Astrocyte (in vitro differentiated cells and primary cell): ENCODE measurements at regions not wholly inside any gene's neighbourhood (a gene's known extent, or its start where the extent isn't known, plus 50 kb on each side); places are given as distances from the start of the nearest gene placed in this dataset.

Experiments
- DNase-seq: peaks from one replicate; pipeline ENCODE4 v3.0.0-alpha.2; 2010; ENCODE audit warnings: low read depth
- FAIRE-seq: peaks from 2 replicates; lab custom pipeline; 2011; peaks lifted over from hg19 to GRCh38; lab: Jason Lieb, UNC
- H2AFZ ChIP-seq: 2 replicates; pipeline ENCODE4 v1.6.0; 2012; ENCODE audit warnings: low read depth, low read length, inconsistent platforms
- H3K27ac ChIP-seq: 2 replicates; pipeline ENCODE4 v1.5.1; 2011; ENCODE audit warnings: low read depth, low read length, inconsistent platforms
- H3K27me3 ChIP-seq: 2 replicates; pipeline ENCODE4 v1.6.0; 2011; ENCODE audit warnings: low read length, inconsistent platforms; ENCODE audit not compliant: insufficient read depth
- H3K36me3 ChIP-seq: 2 replicates; pipeline ENCODE4 v1.5.1; 2011; ENCODE audit warnings: low read length, inconsistent platforms; ENCODE audit not compliant: insufficient read depth
- H3K4me1 ChIP-seq: 2 replicates; pipeline ENCODE4 v1.5.1; 2011; ENCODE audit warnings: low read length, inconsistent platforms; ENCODE audit not compliant: insufficient read depth
- H3K4me2 ChIP-seq: 2 replicates; pipeline ENCODE4 v1.6.0; 2012; ENCODE audit warnings: low read length, inconsistent platforms
- H3K4me3 ChIP-seq: 2 replicates; pipeline ENCODE4 v1.5.1; 2011; ENCODE audit warnings: low read depth, mild to moderate bottlenecking, low read length, inconsistent platforms; ENCODE audit not compliant: insufficient read depth
- H3K79me2 ChIP-seq: 2 replicates; pipeline ENCODE4 v1.6.0; 2012; ENCODE audit warnings: mild to moderate bottlenecking, low read length, inconsistent platforms; ENCODE audit not compliant: insufficient read depth
- H3K9ac ChIP-seq: 2 replicates; pipeline ENCODE4 v1.6.0; 2012; ENCODE audit warnings: mild to moderate bottlenecking, low read length, inconsistent platforms
- H3K9me3 ChIP-seq: 2 replicates; pipeline ENCODE4 v1.5.1; 2012; ENCODE audit warnings: low read depth, mild to moderate bottlenecking, low read length, inconsistent platforms; ENCODE audit not compliant: insufficient read depth
- H4K20me1 ChIP-seq: 2 replicates; pipeline ENCODE4 v1.6.0; 2012; ENCODE audit warnings: low read length, inconsistent platforms; ENCODE audit not compliant: insufficient read depth
- H3K27ac Mint-ChIP-seq: one replicate; pipeline ENCODE4 v1.8.0; 2021; ENCODE audit warnings: mild to moderate bottlenecking, mixed read lengths; ENCODE audit not compliant: unreplicated experiment
- H3K27me3 Mint-ChIP-seq: one replicate; pipeline ENCODE4 v1.8.0; 2021; ENCODE audit warnings: low read depth, mixed read lengths; ENCODE audit not compliant: unreplicated experiment
- H3K36me3 Mint-ChIP-seq: one replicate; pipeline ENCODE4 v1.8.0; 2021; ENCODE audit warnings: low read depth, mixed read lengths; ENCODE audit not compliant: unreplicated experiment
- H3K4me1 Mint-ChIP-seq: one replicate; pipeline ENCODE4 v1.8.0; 2021; ENCODE audit warnings: low read depth, mixed read lengths; ENCODE audit not compliant: unreplicated experiment
- H3K4me3 Mint-ChIP-seq: one replicate; pipeline ENCODE4 v1.8.0; 2021; ENCODE audit warnings: mild to moderate bottlenecking, moderate library complexity, mixed read lengths; ENCODE audit not compliant: unreplicated experiment
- H3K9me3 Mint-ChIP-seq: one replicate; pipeline ENCODE4 v1.8.0; 2021; ENCODE audit warnings: mild to moderate bottlenecking, mixed read lengths; ENCODE audit not compliant: unreplicated experiment
- EZH2 ChIP-seq: IDR thresholded peaks from 2 replicates; pipeline ENCODE4 v1.6.1; 2012; ENCODE audit warnings: mild to moderate bottlenecking, low read length, inconsistent platforms; ENCODE audit not compliant: insufficient read depth
- TF ChIP-seq, protein P1 (sequence below): IDR thresholded peaks from 2 replicates; pipeline ENCODE4 v1.5.1; 2011; ENCODE audit warnings: low read depth, mild to moderate bottlenecking, inconsistent platforms, low read length, moderate library complexity; ENCODE audit not compliant: insufficient read depth

DNA sequence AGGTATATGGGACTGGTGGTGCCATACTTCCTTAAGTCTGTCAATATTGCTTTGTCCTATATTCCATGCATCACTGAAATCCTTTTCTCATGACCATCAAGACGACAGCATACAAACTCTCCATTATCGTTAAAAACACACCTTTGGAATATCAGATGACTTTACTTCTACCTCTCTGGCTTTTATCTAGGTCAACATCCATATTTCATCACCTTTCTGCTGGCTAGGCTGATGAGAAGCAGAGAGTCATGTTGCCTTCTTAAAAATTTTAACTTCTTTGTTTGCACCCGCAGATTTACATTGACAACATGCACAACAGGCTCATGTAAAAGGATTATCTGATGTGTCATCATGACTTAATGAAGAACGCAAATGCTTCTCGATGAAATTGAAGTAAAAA lies 771.4 kb downstream of the OLFM4 start:
- Mint-ChIP-seq H3K27me3 (no peaks in the 10 kb centered on the region), H3K4me3 (no peak overlapping the region)
- no peak for FAIRE-seq

DNA sequence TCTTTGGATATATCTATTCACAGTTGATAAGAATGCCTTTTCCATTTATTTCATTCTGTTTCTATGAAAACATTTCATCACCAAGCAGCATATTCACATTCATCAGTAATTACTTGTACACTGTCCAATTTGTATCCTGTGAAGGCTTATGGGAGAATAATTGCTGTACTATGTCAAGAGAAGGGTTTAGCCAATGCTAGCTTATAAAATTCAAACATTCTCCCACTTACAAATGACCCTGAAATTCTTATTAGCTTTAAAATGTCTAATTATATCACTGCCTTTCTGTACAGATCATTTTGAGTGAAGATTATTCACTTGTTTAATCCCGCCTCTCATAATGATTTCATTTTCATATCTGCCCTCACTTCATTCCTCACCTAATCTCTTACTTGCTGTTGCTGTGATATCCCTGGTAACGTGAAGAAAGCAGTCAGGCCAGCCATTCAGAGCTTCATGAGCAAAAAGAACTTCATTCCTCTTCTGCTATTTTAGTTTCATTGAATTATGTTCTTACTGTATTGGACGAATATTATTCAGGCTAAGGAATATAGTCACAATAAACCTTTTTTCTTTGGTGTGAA lies 778.7 kb downstream of the OLFM4 start:
- Histone ChIP-seq H3K9ac (no peak overlapping the region), H3K4me3 (no peak overlapping the region), H3K27ac (no peak overlapping the region), H4K20me1 (no peaks in the 10 kb centered on the region), H3K27me3 (no peaks in the 10 kb centered on the region), H3K9me3 (no peaks in the 10 kb centered on the region), H3K4me2 (no peak overlapping the region), H3K79me2 (no peaks in the 10 kb centered on the region), H3K36me3 (no peaks in the 10 kb centered on the region), H2AFZ (no peak overlapping the region), H3K4me1 (no peaks in the 10 kb centered on the region)
- Mint-ChIP-seq H3K27ac (no peak overlapping the region), H3K4me1 (no peaks in the 10 kb centered on the region), H3K27me3 (no peaks in the 10 kb centered on the region), H3K36me3 (no peaks in the 10 kb centered on the region), H3K4me3 (no peak overlapping the region), H3K9me3 (no peaks in the 10 kb centered on the region)
- FAIRE-seq (no peak), DNase-seq (no peak)
- TF ChIP-seq, protein P1, sequence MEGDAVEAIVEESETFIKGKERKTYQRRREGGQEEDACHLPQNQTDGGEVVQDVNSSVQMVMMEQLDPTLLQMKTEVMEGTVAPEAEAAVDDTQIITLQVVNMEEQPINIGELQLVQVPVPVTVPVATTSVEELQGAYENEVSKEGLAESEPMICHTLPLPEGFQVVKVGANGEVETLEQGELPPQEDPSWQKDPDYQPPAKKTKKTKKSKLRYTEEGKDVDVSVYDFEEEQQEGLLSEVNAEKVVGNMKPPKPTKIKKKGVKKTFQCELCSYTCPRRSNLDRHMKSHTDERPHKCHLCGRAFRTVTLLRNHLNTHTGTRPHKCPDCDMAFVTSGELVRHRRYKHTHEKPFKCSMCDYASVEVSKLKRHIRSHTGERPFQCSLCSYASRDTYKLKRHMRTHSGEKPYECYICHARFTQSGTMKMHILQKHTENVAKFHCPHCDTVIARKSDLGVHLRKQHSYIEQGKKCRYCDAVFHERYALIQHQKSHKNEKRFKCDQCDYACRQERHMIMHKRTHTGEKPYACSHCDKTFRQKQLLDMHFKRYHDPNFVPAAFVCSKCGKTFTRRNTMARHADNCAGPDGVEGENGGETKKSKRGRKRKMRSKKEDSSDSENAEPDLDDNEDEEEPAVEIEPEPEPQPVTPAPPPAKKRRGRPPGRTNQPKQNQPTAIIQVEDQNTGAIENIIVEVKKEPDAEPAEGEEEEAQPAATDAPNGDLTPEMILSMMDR = no peak
- TF ChIP-seq EZH2 = no peak

More for the DNA sequence above, 771.4 kb downstream of the OLFM4 start:
- Histone ChIP-seq H3K79me2 (no peaks in the 10 kb centered on the region), H3K9me3 (no peaks in the 10 kb centered on the region), H3K4me3 (no peak overlapping the region), H2AFZ (no peak overlapping the region), H3K4me2 (no peak overlapping the region), H3K36me3 (no peaks in the 10 kb centered on the region), H3K9ac (no peak overlapping the region), H3K27me3 (no peaks in the 10 kb centered on the region), H3K4me1 (no peaks in the 10 kb centered on the region), H3K27ac (no peak overlapping the region), H4K20me1 (no peaks in the 10 kb centered on the region)
- H3K27ac Mint-ChIP-seq = no peak overlapping the region
- DNase-seq = no peak
- H3K36me3 Mint-ChIP-seq = no peaks in the 10 kb centered on the region
- no peak for TF ChIP-seq EZH2
- TF ChIP-seq, protein P1 = no peak
- H3K4me1 Mint-ChIP-seq = no peaks in the 10 kb centered on the region
- H3K9me3 Mint-ChIP-seq = no peaks in the 10 kb centered on the region

DNA sequence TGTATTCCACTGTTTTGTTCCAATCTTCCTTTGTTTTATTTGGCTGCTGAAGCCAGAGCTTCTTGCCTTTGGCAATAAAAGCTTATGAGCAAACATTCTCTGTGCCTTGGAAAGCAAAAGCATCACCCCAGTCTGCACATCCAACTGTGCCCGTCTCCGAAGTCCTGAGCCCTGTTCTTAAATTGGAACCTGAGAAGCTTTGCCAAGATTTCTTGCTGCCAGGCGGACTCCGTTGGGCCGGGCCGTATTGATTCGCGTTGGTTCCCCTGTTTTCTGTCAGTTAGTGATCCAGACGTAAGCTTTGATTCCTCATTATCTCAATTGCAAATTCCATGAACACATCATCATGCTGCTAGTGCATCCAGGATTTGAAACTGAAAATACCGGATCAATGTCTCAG lies 793.0 kb downstream of the OLFM4 start:
- FAIRE-seq = no peak

More for the DNA sequence above, 793.0 kb downstream of the OLFM4 start:
- no peaks in the 10 kb centered on the region for H3K4me1 ChIP-seq
- Mint-ChIP-seq H3K9me3 (no peaks in the 10 kb centered on the region), H3K27me3 (no peaks in the 10 kb centered on the region), H3K4me3 (no peak overlapping the region), H3K36me3 (no peaks in the 10 kb centered on the region), H3K27ac (no peak overlapping the region), H3K4me1 (peaks cover 2% of the 10 kb centered on the region)
- H3K9me3 ChIP-seq = no peaks in the 10 kb centered on the region
- no peak overlapping the region for H3K9ac ChIP-seq
- no peak overlapping the region for H2AFZ ChIP-seq
- no peak for TF ChIP-seq EZH2
- TF ChIP-seq, protein P1 = no peak
- H3K4me3 ChIP-seq = no peak overlapping the region
- no peak for DNase-seq
- no peaks in the 10 kb centered on the region for H3K79me2 ChIP-seq
- H3K4me2 ChIP-seq = no peak overlapping the region
- H3K27me3 ChIP-seq = no peaks in the 10 kb centered on the region
- no peaks in the 10 kb centered on the region for H3K36me3 ChIP-seq
- H4K20me1 ChIP-seq = no peaks in the 10 kb centered on the region
- no peak overlapping the region for H3K27ac ChIP-seq
